OCI-LY7 (cell line): ENCODE measurements at regions not wholly inside any gene's neighbourhood (a gene's known extent, or its start where the extent isn't known, plus 50 kb on each side); places are given as distances from the start of the nearest gene placed in this dataset.

ENCODE experiments used
- BruUV-seq: library from RNA; stranded (reverse); fragments of 400-500 nt; replicated peaks from 2 replicates; lab custom pipeline; 2021; lab: Mats Ljungman, UMichigan
- CTCF ChIA-PET: fragments of 300-600 bp; sonication (Branson Sonifier 250); formaldehyde crosslinking; loops from one replicate; lab custom pipeline; 2022; ENCODE audit warnings: antibody characterized with exemption; ENCODE audit not compliant: unreplicated experiment; lab: Charles Lee
- POLR2A ChIA-PET: fragments of 300-600 bp; sonication (Branson Sonifier 250); formaldehyde crosslinking; loops from one replicate; lab custom pipeline; 2022; ENCODE audit warnings: antibody characterized with exemption; lab: Charles Lee
- DNase-seq: peaks from one replicate; pipeline ENCODE4 v3.0.0-alpha.2; 2015; ENCODE audit warnings: low spot score
- H2AFZ ChIP-seq: fragments of 200-600 bp; sonication (generic), shearing (Covaris generic); 2 replicates; pipeline ENCODE4 v1.6.1; 2014; ENCODE audit warnings: mild to moderate bottlenecking, antibody characterized with exemption, low read length, moderate library complexity
- H3K27ac ChIP-seq: fragments of 200-600 bp; sonication (generic); 2 replicates; pipeline ENCODE4 v1.5.1; 2014; ENCODE audit warnings: mixed run types, low read depth, mild to moderate bottlenecking, moderate library complexity, low read length, inconsistent platforms; ENCODE audit not compliant: poor library complexity, severe bottlenecking
- H3K36me3 ChIP-seq: fragments of 200-600 bp; sonication (generic); 2 replicates; pipeline ENCODE4 v1.6.1; 2014; ENCODE audit warnings: mild to moderate bottlenecking, antibody characterized with exemption, low read length, moderate library complexity, mixed read lengths; ENCODE audit not compliant: insufficient read depth
- H3K4me1 ChIP-seq: fragments of 200-600 bp; sonication (generic); 2 replicates; pipeline ENCODE4 v1.5.1; 2014; ENCODE audit warnings: mild to moderate bottlenecking, low read length; ENCODE audit not compliant: insufficient read depth, poor library complexity, severe bottlenecking
- H3K4me2 ChIP-seq: fragments of 200-600 bp; sonication (generic); 2 replicates; pipeline ENCODE4 v1.6.1; 2014; ENCODE audit warnings: mild to moderate bottlenecking, low read length
- H3K4me3 ChIP-seq: fragments of 200-600 bp; sonication (generic); 2 replicates; pipeline ENCODE4 v1.5.1; 2014; ENCODE audit warnings: mild to moderate bottlenecking, low read depth, low read length; ENCODE audit not compliant: poor library complexity, severe bottlenecking
- H3K79me2 ChIP-seq: fragments of 200-600 bp; sonication (generic); 2 replicates; pipeline ENCODE4 v1.6.1; 2016; ENCODE audit warnings: low read depth, mild to moderate bottlenecking, low read length, moderate library complexity, mixed read lengths; ENCODE audit not compliant: insufficient read depth
- H3K9me2 ChIP-seq: fragments of 200-600 bp; sonication (generic); 2 replicates; pipeline ENCODE4 v1.6.1; 2016; ENCODE audit warnings: mild to moderate bottlenecking, low read length, mixed read lengths; ENCODE audit not compliant: insufficient read depth
- H3K9me3 ChIP-seq: fragments of 200-600 bp; sonication (generic); 2 replicates; pipeline ENCODE4 v1.6.1; 2014; ENCODE audit warnings: mild to moderate bottlenecking, mixed run types, low read length, mixed read lengths
- H4K20me1 ChIP-seq: fragments of 200-600 bp; sonication (generic); 2 replicates; pipeline ENCODE4 v1.6.1; 2014; ENCODE audit warnings: mild to moderate bottlenecking, antibody characterized with exemption, low read length, moderate library complexity, mixed read lengths; ENCODE audit not compliant: insufficient read depth
- EZH2phosphoT487 ChIP-seq: fragments of 200-600 bp; sonication (generic); IDR thresholded peaks from 2 replicates; pipeline ENCODE4 v1.6.1; 2018; ENCODE audit warnings: low read depth, borderline replicate concordance, mild to moderate bottlenecking, mixed run types, antibody characterized with exemption, low read length, moderate library complexity, mixed read lengths
- intact Hi-C: fragments of 100-400 bp; cut with micrococcal nuclease; formaldehyde crosslinking; loops from one replicate; pipeline ENCODE4 v1.10.0; 2022; ENCODE audit not compliant: unreplicated experiment
- TF ChIP-seq, protein P1 (sequence below): fragments of 200-600 bp; sonication (generic); conservative IDR thresholded peaks from 2 replicates; pipeline ENCODE4 v1.5.1; 2014; ENCODE audit warnings: mild to moderate bottlenecking, antibody characterized with exemption, low read length, moderate library complexity, mixed read lengths

DNA sequence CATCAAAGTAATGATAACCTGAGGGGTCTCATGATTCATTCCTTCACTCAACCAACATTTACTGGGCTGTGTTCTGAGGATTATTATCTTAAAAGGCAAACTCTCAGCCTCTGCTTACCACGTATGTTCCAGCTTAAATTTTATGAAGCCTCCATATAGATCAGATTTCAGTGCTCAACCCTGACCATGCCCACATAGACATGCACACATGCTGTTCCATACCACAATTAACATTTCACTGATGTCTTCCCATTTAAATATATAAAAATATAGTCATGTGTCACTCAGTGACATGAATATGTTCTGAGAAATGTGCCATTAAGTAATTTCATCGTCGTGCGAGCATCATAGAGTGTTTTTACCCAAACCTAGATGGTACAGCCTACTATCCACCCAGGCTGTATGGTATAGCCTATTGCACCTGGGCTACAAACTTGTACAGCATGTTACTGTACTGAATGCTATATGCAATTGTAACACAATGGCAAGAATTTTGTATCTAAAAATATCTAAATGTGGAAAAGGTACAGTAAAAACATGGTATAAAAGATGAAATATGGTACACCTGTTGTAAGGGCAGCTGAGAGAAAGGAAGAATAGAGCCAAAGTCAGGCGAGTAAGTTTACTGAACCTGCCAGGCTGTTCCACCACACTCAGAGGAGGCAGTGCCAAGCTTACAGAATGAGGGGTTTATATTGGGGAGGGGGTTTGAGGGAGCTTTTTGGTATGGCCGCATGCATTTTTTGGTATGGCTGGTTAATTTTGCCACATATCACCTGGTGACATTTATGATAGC is 134.7 kb upstream of the ETV3 start:
- Histone ChIP-seq H4K20me1 (no peaks in the 10 kb centered on the region), H3K4me2 (no peak overlapping the region), H3K4me1 (no peaks in the 10 kb centered on the region), H3K79me2 (no peaks in the 10 kb centered on the region), H3K9me2 (no peaks in the 10 kb centered on the region), H3K36me3 (no peaks in the 10 kb centered on the region), H3K4me3 (no peak overlapping the region), H3K27ac (no peak overlapping the region), H3K9me3 (no peaks in the 10 kb centered on the region), H2AFZ (no peak overlapping the region)
- TF ChIP-seq EZH2phosphoT487: no peak
- TF ChIP-seq, protein P1, sequence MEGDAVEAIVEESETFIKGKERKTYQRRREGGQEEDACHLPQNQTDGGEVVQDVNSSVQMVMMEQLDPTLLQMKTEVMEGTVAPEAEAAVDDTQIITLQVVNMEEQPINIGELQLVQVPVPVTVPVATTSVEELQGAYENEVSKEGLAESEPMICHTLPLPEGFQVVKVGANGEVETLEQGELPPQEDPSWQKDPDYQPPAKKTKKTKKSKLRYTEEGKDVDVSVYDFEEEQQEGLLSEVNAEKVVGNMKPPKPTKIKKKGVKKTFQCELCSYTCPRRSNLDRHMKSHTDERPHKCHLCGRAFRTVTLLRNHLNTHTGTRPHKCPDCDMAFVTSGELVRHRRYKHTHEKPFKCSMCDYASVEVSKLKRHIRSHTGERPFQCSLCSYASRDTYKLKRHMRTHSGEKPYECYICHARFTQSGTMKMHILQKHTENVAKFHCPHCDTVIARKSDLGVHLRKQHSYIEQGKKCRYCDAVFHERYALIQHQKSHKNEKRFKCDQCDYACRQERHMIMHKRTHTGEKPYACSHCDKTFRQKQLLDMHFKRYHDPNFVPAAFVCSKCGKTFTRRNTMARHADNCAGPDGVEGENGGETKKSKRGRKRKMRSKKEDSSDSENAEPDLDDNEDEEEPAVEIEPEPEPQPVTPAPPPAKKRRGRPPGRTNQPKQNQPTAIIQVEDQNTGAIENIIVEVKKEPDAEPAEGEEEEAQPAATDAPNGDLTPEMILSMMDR: no peak
- DNase-seq: no peak
- BruUV-seq: no TSS peak
- intact Hi-C loops: no loop called here
- ChIA-PET CTCF (no interaction called here), POLR2A (interaction anchor here (1.1 kb wide), 1 partner anchor 10 kb away, joined by 3 read pairs; no protein-coding TSS in a partner anchor)

- CTCF ChIA-PET: no interaction called here
- H3K4me1 ChIP-seq: no peaks in the 10 kb centered on the region
- H3K9me2 ChIP-seq: no peaks in the 10 kb centered on the region
- H3K9me3 ChIP-seq: no peaks in the 10 kb centered on the region
- TF ChIP-seq EZH2phosphoT487: no peak
- TF ChIP-seq, protein P1: no peak
- no peak overlapping the region for H3K4me3 ChIP-seq
- no peaks in the 10 kb centered on the region for H3K79me2 ChIP-seq
- BruUV-seq: no TSS peak
- POLR2A ChIA-PET: interaction anchor here (1.1 kb wide), 1 partner anchor 10 kb away, joined by 3 read pairs; no protein-coding TSS in a partner anchor
- no peak overlapping the region for H3K27ac ChIP-seq
- intact Hi-C loops: no loop called here
- no peak overlapping the region for H2AFZ ChIP-seq
- H3K4me2 ChIP-seq: no peak overlapping the region
- no peaks in the 10 kb centered on the region for H3K36me3 ChIP-seq
- H4K20me1 ChIP-seq: no peaks in the 10 kb centered on the region
- no peak for DNase-seq
These were observed 134.1 kb upstream of the ETV3 start for GRCh38 chr1:157272264-157272663.

GRCh38 chr1:157270705-157271274 is 132.6 kb upstream of the ETV3 start:
- no peak for TF ChIP-seq EZH2phosphoT487
- TF ChIP-seq, protein P1: no peak
- Histone ChIP-seq H3K4me3 (no peak overlapping the region), H3K4me2 (no peak overlapping the region), H4K20me1 (no peaks in the 10 kb centered on the region), H3K79me2 (no peaks in the 10 kb centered on the region), H3K4me1 (no peaks in the 10 kb centered on the region), H3K36me3 (no peaks in the 10 kb centered on the region), H3K9me3 (no peaks in the 10 kb centered on the region), H3K27ac (no peak overlapping the region), H3K9me2 (no peaks in the 10 kb centered on the region), H2AFZ (no peak overlapping the region)
- ChIA-PET CTCF (no interaction called here), POLR2A (interaction anchor here (1.1 kb wide), 1 partner anchor 10 kb away, joined by 3 read pairs; no protein-coding TSS in a partner anchor)
- intact Hi-C loops: no loop called here
- no TSS peak for BruUV-seq
- no peak for DNase-seq
